Esophagus muscularis mucosa (tissue), 4 donors: ENCODE measurements at regions not wholly inside any gene's neighbourhood (a gene's known extent, or its start where the extent isn't known, plus 50 kb on each side); places are given as distances from the start of the nearest gene placed in this dataset.
"Not testable (repeated sequence)": the region's sequence is repeated elsewhere in the genome, so short reads cannot be mapped to it uniquely, and the experiment has no call there.

Experiments
- DNase-seq: peaks from one replicate; pipeline ENCODE4 v3.0.0-alpha.2; 2017; ENCODE audit errors: extremely low spot score
- H3K27ac ChIP-seq, 4 donors: fragments of 200-600 bp; sonication (generic); replicated peaks in 1 of 4; 1 replicate in 3 of 4; 2 replicates in 1 of 4; pipeline ENCODE4 v1.5.1; 2016 to 2019; ENCODE audit warnings: mild to moderate bottlenecking in 1 of 4
- H3K27me3 ChIP-seq, 4 donors: fragments of 200-600 bp; sonication (generic); one replicate each; pipeline versions ENCODE4 v1.5.1 to v1.6.0; 2016 to 2019
- H3K36me3 ChIP-seq, 4 donors: fragments of 200-600 bp; sonication (generic); one replicate each; pipeline ENCODE4 v1.5.1; 2016 to 2019
- H3K4me1 ChIP-seq, 4 donors: fragments of 200-600 bp; sonication (generic); one replicate each; pipeline ENCODE4 v1.5.1; 2016 to 2019
- H3K4me3 ChIP-seq, 4 donors: fragments of 200-600 bp; sonication (generic); 1 replicate in 2 of 4; 2 replicates in 2 of 4; pipeline ENCODE4 v1.5.1; 2016 to 2019; ENCODE audit warnings: mild to moderate bottlenecking in 4 of 4, moderate library complexity in 1 of 4
- H3K9me3 ChIP-seq, 4 donors: fragments of 200-600 bp; sonication (generic); 1 replicate in 3 of 4; 2 replicates in 1 of 4; pipeline ENCODE4 v1.5.1; 2016 to 2019
- CTCF ChIP-seq, 3 experiments: fragments of 200-600 bp in 2 of 3; fragments of 450-650 bp in 1 of 3; sonication (generic) in 2 of 3; IDR thresholded peaks; one replicate each; pipeline ENCODE4 v1.5.1; 2017 to 2019; ENCODE audit warnings: antibody characterized with exemption in 3 of 3, mild to moderate bottlenecking in 2 of 3, moderate library complexity in 1 of 3
- EP300 ChIP-seq: sonication (generic); formaldehyde crosslinking; IDR thresholded peaks from one replicate; pipeline ENCODE4 v1.6.1; 2017; ENCODE audit warnings: antibody characterized with exemption
- POLR2A ChIP-seq: fragments of 450-650 bp; IDR thresholded peaks from one replicate; pipeline ENCODE4 v1.6.1; 2017; ENCODE audit warnings: antibody characterized with exemption, moderate library complexity, mild to moderate bottlenecking, low read depth
- POLR2AphosphoS5 ChIP-seq, 2 donors: sonication (generic); formaldehyde crosslinking; IDR thresholded peaks; one replicate each; pipeline ENCODE4 v1.6.1; 2017; ENCODE audit warnings: antibody characterized with exemption in 2 of 2
- WGBS: methylation state at CpG from one replicate; pipeline ENCODE4 v1.1.5; 2018; 5-methylcytosine and 5-hydroxymethylcytosine counted together
- intact Hi-C: fragments of 100-400 bp; cut with DNase I; formaldehyde crosslinking; loops from one replicate; pipeline ENCODE4 v1.15.1; 2023

- Histone ChIP-seq H3K4me1 (no peaks in the 10 kb centered on the region), H3K9me3 (no peaks in the 10 kb centered on the region), H3K36me3 (no peaks in the 10 kb centered on the region), H3K4me3 (no peak overlapping the region), H3K27ac (no peak overlapping the region), H3K27me3 (peaks cover 0 to 15% (median 0%) of the 10 kb centered on the region in 4 donors)
- no peak for DNase-seq
- TF ChIP-seq POLR2AphosphoS5 (IDR thresholded peaks at IDR 0.05) (no peak), POLR2A (no peak), EP300 (no peak), CTCF (IDR thresholded peaks at IDR 0.05) (no peak)
- intact Hi-C loops = no loop called here
- WGBS = 94% methylated on average over 4 of the region's 4 CpGs
Measured at GRCh38 chr10:6707352-6707751, 127.3 kb upstream of the PRKCQ start.

GRCh38 chr10:6706725-6707124 lies 126.6 kb upstream of the PRKCQ start:
- DNase-seq = no peak
- Histone ChIP-seq H3K9me3 (no peaks in the 10 kb centered on the region), H3K27ac (no peak overlapping the region), H3K27me3 (peaks cover 0 to 9% (median 0%) of the 10 kb centered on the region in 4 donors), H3K4me3 (no peak overlapping the region), H3K4me1 (no peaks in the 10 kb centered on the region), H3K36me3 (no peaks in the 10 kb centered on the region)
- TF ChIP-seq POLR2A = no peak
- TF ChIP-seq POLR2AphosphoS5 (IDR thresholded peaks at IDR 0.05) = no peak
- no peak for TF ChIP-seq CTCF (IDR thresholded peaks at IDR 0.05)
- TF ChIP-seq EP300 = no peak
- 67% methylated on average over 4 of the region's 4 CpGs for WGBS
- intact Hi-C loops = no loop called here

GRCh38 chr10:6704896-6705295 lies 124.8 kb upstream of the PRKCQ start:
- Histone ChIP-seq H3K27ac (no peak overlapping the region), H3K4me1 (no peaks in the 10 kb centered on the region), H3K36me3 (no peaks in the 10 kb centered on the region), H3K4me3 (no peak overlapping the region), H3K27me3 (peaks cover 0 to 6% (median 0%) of the 10 kb centered on the region in 4 donors), H3K9me3 (no peaks in the 10 kb centered on the region)
- intact Hi-C loops = no loop called here
- DNase-seq = no peak
- no peak for TF ChIP-seq EP300
- TF ChIP-seq POLR2A = no peak
- TF ChIP-seq POLR2AphosphoS5 (IDR thresholded peaks at IDR 0.05) = no peak
- TF ChIP-seq CTCF (IDR thresholded peaks at IDR 0.05) = no peak
- 64% methylated on average over 1 of the region's 1 CpG for WGBS

GRCh38 chr10:6702833-6703232 lies 122.8 kb upstream of the PRKCQ start:
- H3K36me3 ChIP-seq, H3K9me3 ChIP-seq, H3K4me3 ChIP-seq, H3K4me1 ChIP-seq, H3K27ac ChIP-seq, DNase-seq, intact Hi-C loops, H3K27me3 ChIP-seq: not testable (repeated sequence)
- WGBS = 94% methylated on average over 2 of the region's 2 CpGs

GRCh38 chr10:6702030-6702429 lies 122.0 kb upstream of the PRKCQ start:
- Histone ChIP-seq H3K9me3 (no peaks in the 10 kb centered on the region), H3K4me3 (no peak overlapping the region), H3K36me3 (no peaks in the 10 kb centered on the region), H3K27ac (no peak overlapping the region), H3K27me3 (no peaks in the 10 kb centered on the region), H3K4me1 (no peaks in the 10 kb centered on the region)
- 72% methylated on average over 5 of the region's 7 CpGs for WGBS
- no peak for DNase-seq
- intact Hi-C loops = no loop called here
- TF ChIP-seq EP300 (no peak), POLR2A (no peak), POLR2AphosphoS5 (IDR thresholded peaks at IDR 0.05) (no peak), CTCF (IDR thresholded peaks at IDR 0.05) (no peak)
